CD4-positive, alpha-beta T cell treated with Interleukin-1 beta for 1 hour (primary cell): ENCODE measurements at regions not wholly inside any gene's neighbourhood (a gene's known extent, or its start where the extent isn't known, plus 50 kb on each side); places are given as distances from the start of the nearest gene placed in this dataset.

ENCODE experiments used
- DNase-seq, 2 donors: peaks; one replicate each; pipeline ENCODE4 v3.0.0-alpha.2; 2020 to 2022

DNA sequence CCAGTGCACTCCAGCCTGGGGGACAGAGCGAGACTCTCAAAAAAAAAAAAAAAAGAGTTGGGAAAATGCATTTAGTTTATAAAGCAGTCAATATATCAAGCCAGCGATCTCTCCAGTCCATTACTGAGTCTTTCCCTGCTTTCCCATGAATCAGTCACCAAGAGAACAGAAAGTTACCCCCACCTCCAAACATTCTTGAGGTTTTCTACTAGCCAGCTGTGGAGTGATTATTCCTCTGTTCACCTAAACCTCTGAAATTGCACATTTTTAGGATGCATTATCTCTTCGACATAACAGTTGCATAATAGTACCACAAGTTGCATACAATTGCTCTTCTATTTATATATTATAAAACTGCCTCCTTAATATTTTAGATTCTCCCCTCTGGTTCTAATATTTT lies 134.8 kb upstream of the DIO3 start:
- DNase-seq: no peak

DNA sequence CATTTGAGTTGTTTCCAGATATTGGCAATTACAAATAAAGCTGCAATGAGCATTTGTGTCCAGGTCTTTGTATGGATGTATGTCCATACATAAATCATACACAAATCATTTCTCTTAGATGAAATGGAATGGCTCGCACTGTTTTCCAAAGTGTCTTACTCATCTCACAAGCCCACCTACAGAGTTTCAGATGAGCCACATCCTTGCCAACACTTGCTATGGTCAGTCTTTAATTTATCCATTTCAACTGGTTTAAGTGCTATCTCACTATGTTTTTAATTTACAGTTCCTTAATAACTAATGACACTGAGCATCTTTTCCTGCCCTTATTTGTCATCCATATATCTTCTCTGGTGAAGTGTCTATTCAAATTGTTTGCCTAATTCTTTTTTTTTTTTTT lies 132.9 kb upstream of the DIO3 start:
- DNase-seq: no peak

DNA sequence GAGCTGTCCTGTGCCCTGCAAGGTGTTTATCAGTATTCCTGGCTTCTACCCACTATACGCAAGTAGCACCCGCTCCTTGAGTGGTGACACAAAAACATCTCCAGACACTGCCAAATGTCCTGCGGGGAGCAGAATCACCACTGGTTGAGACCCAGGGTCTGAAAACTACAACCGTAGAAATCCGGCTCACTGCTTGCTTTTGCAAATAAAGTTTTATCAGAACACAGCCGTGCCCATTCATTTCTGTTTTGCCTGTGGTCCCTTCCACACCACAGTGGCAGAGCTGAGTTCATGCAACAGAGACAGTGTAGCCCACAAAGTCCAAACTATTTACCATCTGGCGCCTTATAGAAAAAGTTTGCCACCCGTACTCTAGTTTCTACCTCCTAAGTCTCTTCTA lies 125.7 kb upstream of the DIO3 start:
- no peak for DNase-seq

DNA sequence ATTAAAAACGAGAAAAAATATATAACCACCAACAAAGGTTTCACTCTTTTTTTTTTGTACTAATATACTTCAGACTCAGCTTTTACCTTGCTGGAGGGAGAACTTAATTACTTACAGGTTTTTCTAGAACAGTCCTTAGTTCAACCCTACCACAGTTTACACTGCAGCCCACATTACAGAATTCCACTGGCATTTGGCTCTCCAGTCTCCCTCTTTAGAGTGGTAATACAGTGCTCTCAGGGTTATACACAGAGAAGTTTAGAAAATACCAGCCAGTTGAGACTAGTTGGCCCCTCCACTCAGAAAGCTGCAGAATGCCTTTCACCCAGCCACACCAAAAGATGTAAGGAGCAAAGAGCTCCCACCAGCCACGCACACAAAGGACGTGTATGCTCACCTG lies 122.3 kb upstream of the DIO3 start:
- no peak for DNase-seq

DNA sequence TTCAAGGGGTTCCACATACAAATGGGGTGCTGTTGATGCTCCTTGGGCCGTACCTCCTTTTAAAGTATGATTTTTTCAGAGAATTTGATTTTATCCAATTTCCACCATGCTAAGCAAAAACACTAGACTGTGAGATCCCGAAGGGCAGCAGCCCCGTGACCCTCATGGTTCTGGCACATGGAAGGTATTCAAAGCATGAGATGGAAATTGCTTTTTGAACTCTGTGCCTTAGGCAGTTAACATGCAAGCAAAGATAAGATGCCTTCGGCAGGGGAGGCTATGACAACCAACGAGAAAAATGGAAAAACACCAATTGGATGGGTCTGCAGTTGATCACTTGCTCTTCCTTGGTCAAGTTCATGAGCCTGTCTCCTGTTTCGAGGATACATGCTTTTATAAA lies 120.8 kb upstream of the DIO3 start:
- DNase-seq: no peak

DNA sequence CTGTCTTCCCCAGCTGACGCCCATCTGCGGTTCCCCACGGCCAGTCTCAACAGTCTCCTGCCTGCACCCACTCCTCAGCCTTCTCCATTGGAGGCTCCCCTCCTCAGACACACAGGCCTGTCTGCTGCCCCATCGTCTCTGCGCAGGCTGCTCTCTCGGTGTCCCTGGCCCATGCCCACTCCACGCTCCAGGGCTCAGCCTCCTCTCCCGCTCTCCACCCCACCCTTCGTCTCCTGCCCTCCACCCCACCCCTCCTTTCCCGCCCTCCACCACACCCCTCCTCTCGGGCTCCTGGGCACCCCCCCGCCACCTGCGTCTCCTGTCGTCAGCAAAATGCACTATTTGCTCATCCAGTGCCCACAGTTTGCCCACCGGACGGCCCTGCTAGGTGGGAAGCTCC lies 119.6 kb upstream of the DIO3 start:
- DNase-seq: no peak

DNA sequence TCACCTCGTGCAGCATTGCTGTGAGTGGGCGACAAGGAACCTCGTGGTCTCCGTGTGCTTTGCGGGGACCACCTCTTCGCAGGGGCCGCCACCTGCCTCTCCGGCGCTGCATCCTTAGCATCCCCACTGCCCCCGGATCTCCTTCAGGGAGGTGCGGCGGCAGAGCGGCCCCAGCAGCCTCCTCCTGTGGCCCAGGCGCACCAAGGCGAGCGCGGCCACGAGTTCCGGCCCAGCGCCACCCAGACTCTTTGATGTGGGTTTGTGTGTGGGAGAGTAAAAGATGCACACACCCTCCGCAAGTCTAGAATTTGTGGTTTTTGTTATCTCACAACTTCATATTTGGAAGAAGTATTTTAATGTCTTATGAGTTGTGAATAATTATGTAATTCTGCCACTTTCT lies 118.8 kb upstream of the DIO3 start:
- peak; percentile 66 to 77 for DNase-seq

DNA sequence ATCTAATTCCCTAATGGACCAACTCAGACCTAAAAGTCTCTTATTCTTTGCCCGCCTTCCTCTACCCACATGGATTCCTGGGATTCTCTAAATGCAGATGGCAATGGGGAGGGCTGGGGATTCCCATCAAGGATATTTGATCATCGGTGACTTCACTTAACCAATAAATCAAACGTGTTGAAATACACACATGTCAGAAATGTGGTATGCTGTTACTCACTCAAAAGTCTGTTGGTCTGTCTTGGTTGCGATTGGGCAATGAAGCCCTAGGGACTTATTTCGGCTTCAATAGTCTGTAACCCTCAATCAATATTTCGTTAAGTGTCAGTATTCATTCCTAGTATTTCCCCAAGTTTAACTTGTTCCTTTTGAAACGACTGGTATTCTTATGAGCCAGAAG lies 117.2 kb upstream of the DIO3 start:
- no peak for DNase-seq

DNA sequence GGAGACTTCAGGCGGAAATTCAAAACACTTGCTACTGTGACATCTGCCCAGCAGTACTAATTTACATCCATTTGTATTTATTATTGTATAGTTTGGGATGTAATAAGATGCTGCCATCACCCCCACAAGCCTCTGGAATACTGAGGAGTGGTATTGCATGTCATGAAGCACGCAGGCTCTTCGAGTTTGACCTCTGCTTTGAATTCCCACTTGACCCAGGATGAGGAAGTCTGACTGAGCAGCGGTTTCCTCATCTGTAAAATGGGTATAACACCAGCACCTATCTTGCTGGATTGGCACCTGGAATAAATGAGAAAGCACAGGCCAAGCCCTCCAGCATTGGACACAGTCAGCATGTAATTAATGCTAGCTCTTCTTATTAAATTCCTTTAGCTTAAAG lies 116.0 kb upstream of the DIO3 start:
- DNase-seq: no peak

DNA sequence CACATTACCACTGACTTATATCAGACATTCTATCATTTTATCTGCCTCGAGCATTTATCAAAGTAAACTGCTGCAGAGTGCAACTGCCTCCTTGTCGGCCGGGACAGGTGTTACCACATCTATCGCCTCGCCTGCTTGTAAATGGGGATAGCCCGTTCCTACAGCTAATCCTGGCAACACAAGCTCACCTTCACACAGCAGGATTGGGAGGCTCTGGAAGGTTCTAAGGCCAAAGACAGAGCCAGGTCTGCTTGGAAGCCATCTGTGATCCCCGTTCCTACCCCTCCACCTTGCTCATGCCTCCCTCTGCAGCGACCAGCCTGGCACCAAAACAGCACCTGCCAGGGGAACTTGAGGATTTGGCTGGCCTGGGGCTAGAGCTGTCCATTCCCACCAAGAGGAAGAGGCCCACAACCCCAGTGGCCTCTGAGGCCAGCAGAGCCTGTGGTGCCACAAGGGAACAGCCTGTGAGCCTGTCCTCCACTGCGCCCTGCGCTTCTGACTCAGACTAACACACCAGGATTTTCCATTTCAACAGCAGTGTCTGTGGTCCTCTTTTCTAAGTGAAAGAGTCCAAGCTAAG lies 114.8 kb upstream of the DIO3 start:
- DNase-seq: no peak

DNA sequence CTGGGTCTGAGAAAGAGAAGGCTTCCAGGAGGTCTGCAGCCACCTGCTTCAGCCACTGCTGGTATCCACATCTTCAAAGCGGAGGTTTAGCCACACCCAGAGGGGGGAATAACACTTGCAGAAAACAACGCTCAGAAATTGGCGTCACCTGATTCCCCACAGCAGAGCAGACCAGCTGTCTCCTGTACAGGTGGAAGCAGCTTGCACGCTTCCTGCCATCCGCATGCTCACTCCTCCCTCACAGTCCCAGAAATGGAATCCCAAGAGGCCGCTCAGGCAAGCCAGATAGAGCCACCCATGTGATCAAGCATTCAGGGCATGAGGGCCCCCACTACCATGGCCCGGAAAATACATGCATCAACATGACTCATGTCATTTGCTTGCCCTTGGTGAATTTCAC lies 112.2 kb upstream of the DIO3 start:
- no peak for DNase-seq

DNA sequence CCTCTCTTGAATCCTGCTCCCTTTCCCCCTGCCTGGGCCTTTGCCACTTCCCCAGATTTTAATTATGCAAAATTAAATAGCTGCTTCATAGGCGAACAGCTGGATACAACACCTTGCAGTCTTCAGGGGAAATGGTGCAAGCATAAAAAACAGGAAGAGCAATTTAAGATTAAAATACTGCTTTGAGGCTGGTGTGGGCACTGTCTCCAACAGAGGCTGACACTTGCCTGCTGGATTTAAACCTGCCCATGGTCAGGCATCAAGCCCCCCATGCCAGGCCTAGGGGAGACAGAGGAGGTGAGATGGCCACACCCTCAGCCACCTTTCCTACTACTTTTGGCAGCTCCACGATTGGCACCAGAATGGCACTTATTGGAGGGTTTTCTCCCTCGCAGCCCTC lies 110.1 kb upstream of the DIO3 start:
- no peak for DNase-seq

DNA sequence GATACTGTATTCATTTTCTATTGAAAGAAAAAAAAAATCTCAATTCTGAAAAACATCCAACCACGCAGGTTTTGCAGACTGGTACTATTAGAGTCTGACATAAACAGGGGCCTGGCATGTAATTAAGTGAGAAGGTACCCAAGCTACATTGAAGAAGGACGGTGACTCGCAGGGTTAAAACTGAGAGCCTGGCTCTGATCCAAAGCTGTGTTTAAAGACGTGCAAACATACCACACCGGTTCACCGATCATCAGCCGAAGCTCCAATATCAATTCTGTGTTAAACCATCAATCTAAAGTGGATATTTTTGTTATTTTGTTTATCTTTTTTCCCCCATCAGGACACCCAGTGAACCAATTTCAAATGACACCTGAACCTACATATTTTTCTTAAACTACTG lies 108.1 kb upstream of the DIO3 start:
- no peak for DNase-seq

DNA sequence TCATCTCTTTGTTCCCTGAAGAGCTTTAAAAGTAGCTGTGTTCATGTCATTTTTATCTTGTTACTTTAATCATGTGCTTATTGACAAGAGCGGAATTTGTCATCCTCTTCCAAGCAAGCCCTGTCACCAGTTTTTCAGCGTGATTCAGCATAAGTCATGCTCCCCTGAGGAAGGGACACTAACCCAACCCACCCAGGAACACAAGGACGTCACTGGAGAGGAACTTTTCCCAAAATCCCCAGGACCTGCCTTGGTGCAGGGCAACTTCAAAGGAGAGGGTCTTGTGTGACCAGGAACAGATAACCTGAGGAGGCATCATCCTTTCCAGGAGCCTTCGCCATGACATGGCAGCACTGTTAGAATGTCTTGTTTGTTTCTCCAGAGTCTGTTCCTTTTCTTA lies 107.1 kb upstream of the DIO3 start:
- DNase-seq: no peak

DNA sequence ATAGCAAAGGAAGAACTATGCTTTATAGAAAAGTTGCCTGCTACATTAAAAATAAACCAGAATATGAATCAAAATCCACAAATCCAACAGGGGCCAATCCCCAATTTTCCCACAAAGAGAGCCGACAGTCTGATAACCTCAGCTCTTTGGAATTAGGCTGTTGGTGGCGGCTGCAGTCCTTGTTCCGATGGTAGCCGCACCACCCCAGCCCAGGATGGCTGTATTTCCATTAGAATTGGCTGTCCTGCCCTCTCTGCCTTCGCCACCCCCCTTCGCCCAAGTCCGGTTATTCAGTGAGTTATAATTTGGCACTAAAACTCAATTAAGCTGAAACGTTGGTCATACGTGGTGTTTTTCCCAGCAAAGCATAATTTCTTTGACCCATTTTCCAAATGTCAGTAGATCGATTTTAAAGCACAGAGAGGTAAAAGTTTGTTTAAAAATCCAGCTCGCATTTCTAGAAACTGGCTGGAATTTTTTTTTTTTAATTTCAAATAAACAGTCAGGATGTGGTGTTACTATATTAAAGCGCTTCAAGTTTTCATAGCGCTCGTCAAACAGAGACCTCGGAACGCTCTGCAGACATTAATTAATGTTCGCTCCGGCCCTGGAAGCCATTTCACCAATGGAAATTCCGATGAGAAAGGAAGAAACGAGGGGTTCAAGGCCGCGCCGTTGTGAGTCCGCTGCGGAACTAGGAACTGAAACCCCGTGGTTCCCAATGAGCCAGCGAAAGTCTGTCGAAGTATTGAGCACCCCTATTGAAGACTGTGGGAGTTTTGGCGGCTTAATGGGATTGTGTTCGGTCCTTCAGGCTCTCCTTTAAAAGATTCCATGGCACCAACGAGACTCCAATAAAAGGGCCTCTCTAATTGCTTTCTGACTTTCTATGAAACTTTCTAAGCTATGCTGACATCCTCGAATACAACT lies 104.8 kb upstream of the DIO3 start:
- DNase-seq: no peak

DNA sequence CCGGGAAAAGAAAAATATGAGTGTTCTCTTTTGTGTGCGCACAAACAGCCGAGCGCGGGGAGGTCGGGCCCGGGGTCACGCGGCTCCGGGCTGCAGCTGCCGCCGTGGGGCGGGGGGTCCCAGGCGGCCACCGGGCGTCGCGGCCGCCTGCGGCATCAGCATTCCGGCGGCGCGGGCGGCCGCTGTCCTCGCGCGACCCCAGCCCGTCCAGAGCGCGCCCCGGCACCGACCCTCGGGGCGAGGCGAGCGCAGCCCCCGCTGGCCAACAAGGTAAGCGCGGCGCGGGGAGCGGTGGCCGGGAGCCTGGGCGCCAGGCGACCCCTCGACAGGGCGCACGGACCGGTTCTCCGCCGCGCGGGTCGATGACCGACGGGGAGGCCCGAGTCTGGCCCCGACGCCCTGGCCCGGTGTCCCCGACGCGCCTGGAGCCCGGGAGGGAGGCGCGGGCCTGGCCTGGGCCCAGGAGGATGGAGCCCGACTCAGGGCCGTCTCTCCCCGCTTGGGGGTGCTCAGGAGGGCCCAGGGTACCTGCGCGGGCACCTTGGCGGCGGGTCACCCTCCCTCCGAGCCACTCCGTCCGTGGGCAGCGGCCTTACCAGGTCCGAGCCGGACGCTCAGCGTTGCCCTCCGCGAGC lies 103.9 kb upstream of the DIO3 start:
- no peak for DNase-seq

DNA sequence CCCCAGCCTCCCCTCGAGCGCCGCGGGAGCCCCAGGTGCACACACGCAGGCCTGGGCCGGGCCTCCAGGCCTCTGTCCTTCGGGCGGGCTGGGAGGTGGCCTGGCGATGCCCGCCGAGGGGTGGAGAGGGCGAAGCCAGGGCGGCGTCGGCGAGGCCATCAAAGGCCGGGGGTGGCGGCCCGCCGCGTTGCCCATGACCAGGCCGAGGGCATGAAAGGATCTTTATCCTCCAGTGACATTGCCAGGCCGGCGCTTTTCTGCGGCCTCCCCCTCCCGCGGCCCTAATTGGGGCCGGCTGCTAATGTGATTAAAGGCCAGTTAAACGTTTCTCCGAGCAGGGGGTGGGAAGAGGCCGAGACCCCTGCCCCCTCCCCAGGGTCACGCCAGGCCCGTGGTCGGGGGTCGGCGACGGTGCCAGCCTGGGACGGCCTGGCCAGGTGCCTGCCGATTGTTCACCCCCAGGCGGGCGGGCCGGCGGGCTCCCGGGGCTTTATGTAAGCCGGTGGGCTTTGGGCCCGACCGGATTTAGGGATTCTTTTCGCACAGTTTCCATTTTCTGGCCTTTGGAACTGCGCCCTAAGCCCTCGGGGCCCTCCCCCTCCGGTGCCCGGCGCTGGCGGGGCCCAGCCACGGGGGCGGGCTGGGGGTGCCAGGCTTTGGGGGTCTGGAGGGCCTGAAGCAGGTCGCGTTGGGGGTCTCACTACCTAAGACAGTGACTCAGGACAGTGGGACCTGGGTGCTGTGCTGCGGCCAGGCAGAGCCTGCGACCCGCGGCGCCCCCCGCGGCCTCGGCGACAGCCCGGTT lies 103.2 kb upstream of the DIO3 start:
- no peak for DNase-seq

DNA sequence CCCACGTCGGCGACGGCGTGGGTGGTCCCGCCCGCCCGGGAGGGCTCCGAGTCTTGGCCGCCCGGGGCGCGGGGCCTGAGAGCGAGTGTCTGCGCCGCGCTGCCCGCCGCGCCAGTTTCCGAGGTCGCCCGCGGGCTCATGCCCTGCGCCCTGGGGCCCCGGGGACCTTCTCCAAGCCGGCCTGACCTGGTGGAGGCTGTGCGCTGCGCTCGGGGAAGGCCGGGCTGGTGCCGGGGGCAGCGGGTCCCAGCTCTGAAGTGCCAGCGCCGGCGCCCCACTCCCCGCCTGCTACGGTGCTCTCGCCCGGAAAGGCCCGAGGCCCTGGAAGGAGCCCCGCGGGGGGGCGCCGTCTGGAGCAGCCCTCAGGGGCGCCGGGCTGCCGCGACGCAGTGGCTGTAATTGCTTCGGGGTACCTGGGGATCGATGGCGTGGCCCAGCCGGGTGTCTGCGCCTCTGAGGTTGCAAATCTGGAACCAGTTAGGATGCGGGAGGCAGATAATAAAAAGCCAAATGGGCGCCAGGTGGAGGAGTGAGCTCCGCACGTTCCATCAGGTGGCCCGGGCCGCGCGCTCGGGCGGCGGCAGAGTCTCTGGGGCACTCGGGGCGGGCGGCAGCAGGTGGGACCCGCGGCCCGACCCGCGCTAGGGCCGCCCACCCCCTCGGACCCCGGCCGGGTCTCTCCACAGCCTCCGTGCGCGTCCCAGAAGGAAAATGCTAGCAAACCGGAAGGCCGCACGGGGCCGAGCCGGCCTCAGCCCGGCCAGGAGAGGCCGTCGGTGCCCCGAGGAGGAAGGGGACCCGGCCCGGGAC lies 102.3 kb upstream of the DIO3 start:
- DNase-seq: no peak

DNA sequence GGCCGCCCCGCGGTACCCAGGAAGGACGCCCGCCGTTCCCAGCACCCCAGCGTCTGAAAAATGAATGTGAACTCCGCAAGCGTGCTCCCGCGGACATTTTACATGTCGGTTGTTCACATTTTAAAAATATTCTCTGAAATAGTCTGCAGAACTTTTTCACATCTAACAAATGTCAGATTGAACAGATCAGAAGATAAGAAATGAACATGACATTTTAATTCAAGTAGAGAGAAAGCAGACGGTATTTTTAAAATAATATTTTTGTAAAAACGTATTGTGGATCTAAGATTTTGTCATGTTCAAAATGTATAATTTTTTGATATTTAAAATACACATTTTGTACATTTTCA lies 101.8 kb upstream of the DIO3 start:
- DNase-seq: no peak

DNA sequence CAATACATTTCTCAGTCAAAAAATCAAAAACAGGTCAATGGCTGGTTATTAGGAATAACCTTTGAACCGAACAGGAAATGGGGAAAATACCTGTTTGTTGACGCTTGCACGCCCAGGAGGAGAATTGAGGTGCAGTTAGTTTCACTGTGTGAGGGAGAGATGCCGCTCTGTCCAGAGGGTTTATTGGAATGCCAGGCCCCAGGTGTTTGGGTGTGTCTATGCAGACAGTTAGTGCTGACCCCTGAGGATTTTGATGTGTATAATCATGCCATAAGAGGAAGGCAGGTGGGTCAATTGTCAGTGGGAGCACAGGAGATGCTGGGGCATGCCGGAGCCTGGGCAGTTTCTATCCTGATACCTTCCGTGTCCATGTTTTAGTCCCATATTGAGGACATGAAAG lies 100.8 kb upstream of the DIO3 start:
- DNase-seq: no peak

DNA sequence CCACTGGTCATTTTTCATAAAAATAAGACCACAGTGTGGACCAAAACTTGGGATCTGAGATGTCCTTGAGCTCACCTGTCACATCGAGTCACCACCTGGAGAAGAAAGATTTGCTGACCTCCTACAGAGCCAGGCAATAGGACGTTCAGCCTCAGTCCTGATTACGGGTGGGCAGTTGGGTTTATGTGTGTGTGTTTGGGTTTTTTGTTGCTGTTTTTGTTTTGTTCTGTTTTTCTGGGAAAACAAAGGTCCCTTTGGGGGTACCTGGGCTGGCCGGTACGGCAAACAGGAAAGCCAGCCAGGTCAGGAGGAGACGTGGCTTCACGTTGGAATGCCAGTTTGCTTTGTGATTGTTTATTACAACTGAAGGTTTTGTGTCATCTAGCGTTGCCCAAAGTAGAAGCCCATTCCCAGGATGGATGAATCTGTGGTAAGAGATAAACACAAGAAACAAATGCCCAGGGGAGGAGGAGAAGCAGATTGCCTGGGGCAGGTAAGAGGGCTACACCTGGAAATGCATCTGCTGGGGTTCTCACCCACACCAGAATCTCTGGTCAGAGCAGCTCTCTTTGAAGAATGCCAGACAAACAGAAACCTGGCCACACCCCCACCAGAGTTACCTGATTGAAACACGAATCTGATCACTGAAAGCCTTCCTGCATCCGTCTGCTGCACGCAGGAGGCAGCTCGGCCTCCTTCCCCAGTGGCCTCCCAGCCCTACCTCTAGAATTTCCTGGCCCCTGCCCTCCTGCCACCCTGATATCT lies 100.1 kb upstream of the DIO3 start:
- no peak for DNase-seq

DNA sequence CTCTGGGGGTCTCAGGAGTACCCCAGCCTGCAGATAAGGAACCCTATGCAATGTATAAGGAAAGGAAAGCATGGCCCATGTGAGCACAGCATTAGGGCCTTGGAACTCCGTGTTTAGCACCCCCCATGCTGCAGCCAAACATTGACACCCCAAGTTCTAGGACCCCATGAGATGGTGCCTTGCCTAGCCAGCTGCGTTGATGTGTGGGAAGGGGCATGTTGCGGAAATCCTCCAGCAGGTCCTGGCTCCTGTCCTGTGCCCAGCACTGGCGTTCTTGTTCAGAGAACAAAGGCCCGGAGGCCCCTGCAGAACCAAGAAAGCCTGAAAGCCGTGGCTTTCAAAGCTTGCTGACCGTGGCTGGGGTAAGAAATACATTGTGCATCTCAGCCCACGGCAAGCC lies 99.4 kb upstream of the DIO3 start:
- no peak for DNase-seq
